HFF-Myc (cell line): ENCODE measurements at regions not wholly inside any gene's neighbourhood (a gene's known extent, or its start where the extent isn't known, plus 50 kb on each side); places are given as distances from the start of the nearest gene placed in this dataset.

Source experiments
- DNase-seq: peaks from one replicate; pipeline ENCODE4 v3.0.0-alpha.2; 2011; ENCODE audit warnings: low read depth; ENCODE audit errors: extremely low read depth
- H3K4me3 ChIP-seq: replicated peaks from 2 replicates; pipeline ENCODE4 v1.5.1; 2011; ENCODE audit warnings: low read depth, mild to moderate bottlenecking, control low read depth, low read length
- CTCF ChIP-seq: IDR thresholded peaks from 2 replicates; pipeline ENCODE4 v1.5.1; 2012; ENCODE audit warnings: mild to moderate bottlenecking, low read depth, low read length, control low read depth; ENCODE audit errors: missing control alignments

- no peak for DNase-seq
- no peak for TF ChIP-seq CTCF
- H3K4me3 ChIP-seq: no peak overlapping the region
Observed at GRCh38 chr3:117774130-117774529, 1064.6 kb downstream of the TUSC7 start.

- no peak for DNase-seq
- H3K4me3 ChIP-seq: no peak overlapping the region
- no peak for TF ChIP-seq CTCF
Observed at GRCh38 chr3:117786349-117786748, 1076.8 kb downstream of the TUSC7 start.

- DNase-seq: no peak
- no peak overlapping the region for H3K4me3 ChIP-seq
- no peak for TF ChIP-seq CTCF
Observed at GRCh38 chr3:117788061-117788460, 1078.5 kb downstream of the TUSC7 start.

- TF ChIP-seq CTCF: no peak
- no peak overlapping the region for H3K4me3 ChIP-seq
- DNase-seq: no peak
Observed at GRCh38 chr3:117788506-117788905, 1078.9 kb downstream of the TUSC7 start.

DNA sequence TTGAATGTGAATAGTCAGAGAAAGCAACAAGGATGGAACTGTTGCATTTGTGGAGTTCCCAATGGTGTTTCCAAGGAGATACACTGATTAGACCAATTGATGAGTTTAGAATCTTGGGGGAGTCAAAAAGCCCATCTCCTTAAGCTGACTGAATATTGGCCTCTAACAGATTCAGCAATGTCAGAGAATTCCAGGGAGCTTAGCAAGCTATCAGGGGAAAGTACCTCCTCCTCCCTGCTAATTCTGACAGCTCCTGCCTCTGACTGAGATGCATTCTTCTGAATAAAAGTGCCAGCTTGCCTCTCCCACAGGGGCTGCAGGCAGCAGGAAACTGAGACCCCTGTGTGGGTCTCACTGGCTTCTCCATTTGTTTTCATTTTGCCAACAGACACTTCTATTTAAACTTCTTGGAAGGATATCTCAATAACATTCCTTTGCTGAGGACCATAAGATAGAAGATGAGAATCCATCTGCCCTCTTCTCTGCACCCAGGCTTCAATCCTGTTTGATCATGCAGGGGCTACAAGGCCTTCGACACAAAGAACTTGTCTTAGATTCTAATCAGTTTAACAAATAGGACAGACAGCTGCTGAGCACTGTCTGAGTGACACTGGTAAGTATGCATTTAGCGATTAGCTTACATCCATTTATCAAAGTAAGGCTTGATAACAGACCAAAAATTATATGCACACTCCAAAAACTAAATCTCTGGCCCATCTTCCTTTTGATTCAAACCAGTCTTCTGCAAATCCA lies 1080.8 kb downstream of the TUSC7 start:
- DNase-seq: no peak
- no peak for TF ChIP-seq CTCF

GRCh38 chr3:117793622-117794265 lies 1084.2 kb downstream of the TUSC7 start:
- DNase-seq: no peak
- no peak for TF ChIP-seq CTCF
- H3K4me3 ChIP-seq: no peak overlapping the region

More for the DNA sequence above, 1080.8 kb downstream of the TUSC7 start:
- no peak overlapping the region for H3K4me3 ChIP-seq
